IMR-90 (cell line): ENCODE measurements at regions not wholly inside any gene's neighbourhood (a gene's known extent, or its start where the extent isn't known, plus 50 kb on each side); places are given as distances from the start of the nearest gene placed in this dataset.

Source experiments
- ATAC-seq: fragments of 200-7000 bp; cut with Tn5 transposase; 2 replicates; pipeline ENCODE4 v1.9.1; 2020; ENCODE audit warnings: low read depth, mild to moderate bottlenecking, moderate library complexity
- BruUV-seq: library from RNA; stranded (reverse); fragments of 400-500 nt; replicated peaks from 2 replicates; lab custom pipeline; 2021; lab: Mats Ljungman, UMichigan
- CTCF ChIA-PET: fragments of 300-600 bp; formaldehyde crosslinking; extraction: SDS; loops from one replicate; lab custom pipeline; 2021; ENCODE audit warnings: antibody characterized with exemption; lab: Yijun Ruan, JAX
- POLR2A ChIA-PET: fragments of 300-600 bp; sonication (Branson Sonifier 250); formaldehyde crosslinking; loops from one replicate; lab custom pipeline; 2022; ENCODE audit warnings: antibody characterized with exemption; ENCODE audit not compliant: unreplicated experiment; lab: Charles Lee
- DNase-seq: peaks from one replicate; pipeline ENCODE4 v3.0.0; 2013
- H2AFZ ChIP-seq: replicated peaks from 2 replicates; pipeline ENCODE3; 2013; ENCODE audit warnings: low read length, mild to moderate bottlenecking; ENCODE audit not compliant: poor library complexity
- H2AK5ac ChIP-seq: 2 replicates; pipeline ENCODE4 v1.6.1; 2013; ENCODE audit warnings: low read depth, low read length, inconsistent platforms
- H2AK9ac ChIP-seq: replicated peaks from 2 replicates; pipeline ENCODE3; 2013; ENCODE audit warnings: mild to moderate bottlenecking, low read depth, low read length, moderate library complexity; ENCODE audit not compliant: poor library complexity
- H2BK120ac ChIP-seq: 2 replicates; pipeline ENCODE4 v1.6.1; 2013; ENCODE audit warnings: low read depth, low read length, inconsistent platforms
- H2BK15ac ChIP-seq: 3 replicates; pipeline ENCODE4 v1.6.1; 2013; ENCODE audit warnings: low read depth, low read length, inconsistent platforms
- H2BK20ac ChIP-seq: 2 replicates; pipeline ENCODE4 v1.6.1; 2013; ENCODE audit warnings: low read depth, mild to moderate bottlenecking, inconsistent platforms, low read length, moderate library complexity
- H2BK5ac ChIP-seq: 2 replicates; pipeline ENCODE4 v1.6.1; 2013; ENCODE audit warnings: mild to moderate bottlenecking, low read depth, low read length, inconsistent platforms; ENCODE audit not compliant: poor library complexity, severe bottlenecking
- H3K14ac ChIP-seq: replicated peaks from 2 replicates; pipeline ENCODE4 v1.6.1; 2013; ENCODE audit warnings: low read depth, low read length, inconsistent platforms
- H3K18ac ChIP-seq: 2 replicates; pipeline ENCODE4 v1.6.1; 2013; ENCODE audit warnings: low read depth, low read length, control low read depth
- H3K23ac ChIP-seq: 2 replicates; pipeline ENCODE4 v1.6.1; 2013; ENCODE audit warnings: low read depth, low read length, inconsistent platforms
- H3K27ac ChIP-seq: 2 replicates; pipeline ENCODE4 v1.5.1; 2013; ENCODE audit warnings: mild to moderate bottlenecking, control low read depth, low read length; ENCODE audit not compliant: insufficient read depth
- H3K27me3 ChIP-seq: 2 replicates; pipeline ENCODE4 v1.6.1; 2013; ENCODE audit warnings: low read length; ENCODE audit not compliant: control insufficient read depth, insufficient read depth
- H3K36me3 ChIP-seq: 2 replicates; pipeline ENCODE4 v1.6.1; 2013; ENCODE audit warnings: low read length, mixed read lengths; ENCODE audit not compliant: control insufficient read depth, insufficient read depth
- H3K4ac ChIP-seq: 2 replicates; pipeline ENCODE4 v1.6.1; 2013; ENCODE audit warnings: low read depth, low read length, inconsistent platforms
- H3K4me1 ChIP-seq: 2 replicates; pipeline ENCODE4 v1.6.1; 2013; ENCODE audit warnings: low read length, mixed read lengths; ENCODE audit not compliant: control insufficient read depth, insufficient read depth
- H3K4me2 ChIP-seq: 2 replicates; pipeline ENCODE4 v1.6.1; 2013; ENCODE audit warnings: low read depth, mild to moderate bottlenecking, control low read depth, low read length, moderate library complexity
- H3K4me3 ChIP-seq: 2 replicates; pipeline ENCODE4 v1.5.1; 2013; ENCODE audit warnings: low read depth, mild to moderate bottlenecking, control low read depth, low read length, moderate library complexity; ENCODE audit not compliant: insufficient read depth
- H3K56ac ChIP-seq: 2 replicates; pipeline ENCODE4 v1.6.1; 2013; ENCODE audit warnings: low read length, inconsistent platforms; ENCODE audit not compliant: insufficient read depth; ENCODE audit errors: extremely low read depth
- H3K79me1 ChIP-seq, 2 experiments: 2 replicates each; pipeline ENCODE4 v1.6.1; 2013; ENCODE audit warnings: low read length in 2 of 2, inconsistent platforms in 1 of 2, low read depth in 1 of 2
- H3K9ac ChIP-seq: 2 replicates; pipeline ENCODE4 v1.6.1; 2013; ENCODE audit warnings: low read depth, low read length, control low read depth
- H3K9me1 ChIP-seq: 2 replicates; pipeline ENCODE4 v1.6.1; 2013; ENCODE audit warnings: low read length, inconsistent platforms; ENCODE audit not compliant: insufficient read depth
- H3K9me3 ChIP-seq: 2 replicates; pipeline ENCODE4 v1.6.1; 2013; ENCODE audit warnings: low read length; ENCODE audit not compliant: control insufficient read depth, insufficient read depth
- H4K20me1 ChIP-seq: 2 replicates; pipeline ENCODE4 v1.6.1; 2013; ENCODE audit warnings: low read length, inconsistent platforms; ENCODE audit not compliant: insufficient read depth
- H4K5ac ChIP-seq: 2 replicates; pipeline ENCODE4 v1.6.1; 2013; ENCODE audit warnings: mild to moderate bottlenecking, low read depth, low read length, control low read depth
- H4K8ac ChIP-seq, 2 experiments: 2 replicates each; pipeline ENCODE4 v1.6.1; 2013; ENCODE audit warnings: low read depth in 2 of 2, low read length in 2 of 2, control low read depth in 1 of 2, inconsistent platforms in 1 of 2
- H4K91ac ChIP-seq: 2 replicates; pipeline ENCODE4 v1.6.1; 2013; ENCODE audit warnings: low read depth, low read length, inconsistent platforms; ENCODE audit not compliant: insufficient read depth
- POLR2A ChIP-seq: IDR thresholded peaks from 2 replicates; pipeline ENCODE4 v1.6.1; 2012; ENCODE audit warnings: mild to moderate bottlenecking, low read depth, low read length
- RAD21 ChIP-seq: IDR thresholded peaks from 2 replicates; pipeline ENCODE4 v1.6.1; 2012; ENCODE audit warnings: low read length, improper control_type of control experiment
- RFX5 ChIP-seq: IDR thresholded peaks from 2 replicates; pipeline ENCODE4 v1.8.0; 2012; ENCODE audit warnings: low read depth, mild to moderate bottlenecking, low read length, moderate library complexity
- SMC3 ChIP-seq: fragments of 150-350 bp; IDR thresholded peaks from 2 replicates; pipeline ENCODE4 v1.6.1; 2016; ENCODE audit warnings: low read depth, mild to moderate bottlenecking, antibody characterized with exemption, low read length, moderate library complexity
- WGBS, 2 experiments: methylation state at CpG; one replicate each; pipeline versions ENCODE4 v1.1.5 to v1.1.7; 2013; ENCODE audit warnings: missing lambda C conversion rate in 2 of 2; ENCODE audit not compliant: insufficient read length in 1 of 2; ENCODE audit errors: extremely low coverage in 2 of 2; 5-methylcytosine and 5-hydroxymethylcytosine counted together
- dilution Hi-C: fragments of 300-500 bp; cut with HindIII; formaldehyde crosslinking; loops from one replicate; pipeline ENCODE4 v1.14.3; 2018; ENCODE audit warnings: low sequenced_read_pairs; ENCODE audit not compliant: unreplicated experiment
- in situ Hi-C: fragments of 300-500 bp; cut with MboI; formaldehyde crosslinking; loops from 3 replicates; pipeline ENCODE4 v1.14.3; 2019; ENCODE audit warnings: low sequenced_read_pairs, inconsistent platforms, mixed read lengths
- intact Hi-C: fragments of 100-400 bp; cut with micrococcal nuclease; formaldehyde crosslinking; loops from 2 replicates; pipeline ENCODE4 v1.10.0; 2022
- TF ChIP-seq, protein P1 (sequence below): fragments of 150-350 bp; IDR thresholded peaks from 2 replicates; pipeline ENCODE4 v1.6.1; 2016; ENCODE audit warnings: low read depth, mild to moderate bottlenecking, low read length, moderate library complexity, borderline replicate concordance

DNA sequence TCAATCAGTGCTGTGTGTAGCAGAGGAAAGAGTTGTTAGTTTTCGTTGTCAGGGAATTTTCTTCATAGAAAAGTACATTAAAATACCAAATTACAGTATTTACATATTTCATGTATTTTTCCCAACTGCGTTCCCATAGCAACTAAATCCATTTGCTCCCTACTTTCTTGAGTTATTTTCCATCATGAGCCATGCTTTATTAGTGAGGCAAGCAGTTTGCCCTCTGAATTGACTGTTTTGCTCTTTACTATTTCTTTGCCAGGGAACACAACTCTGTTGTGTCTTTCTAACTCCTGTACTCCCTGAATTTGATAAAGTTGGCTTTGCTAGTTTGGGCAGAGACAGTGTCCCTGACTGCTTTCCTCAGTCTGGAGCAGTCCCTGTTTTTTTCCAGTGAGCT, 276.2 kb upstream of the SLC30A5 start:
- H4K8ac ChIP-seq: no peak overlapping the region
- no peaks in the 10 kb centered on the region for H3K27me3 ChIP-seq
- H3K14ac ChIP-seq: no peak overlapping the region
- H3K9ac ChIP-seq: no peak overlapping the region
- H2BK120ac ChIP-seq: no peak overlapping the region
- WGBS, 2 experiments: no CpG with 5 or more reads among the region's 2 CpGs
- CTCF ChIA-PET: no interaction called here
- H3K4ac ChIP-seq: no peak overlapping the region
- ATAC-seq (no peak), DNase-seq (no peak)
- no peaks in the 10 kb centered on the region for H3K79me1 ChIP-seq
- H4K20me1 ChIP-seq: no peaks in the 10 kb centered on the region
- H2AFZ ChIP-seq: no peak overlapping the region
- H2BK5ac ChIP-seq: no peak overlapping the region
- no peak overlapping the region for H3K56ac ChIP-seq
- no peak overlapping the region for H2BK20ac ChIP-seq
- TF ChIP-seq RAD21: no peak
- no peak for TF ChIP-seq SMC3
- TF ChIP-seq POLR2A: no peak
- TF ChIP-seq, protein P1, sequence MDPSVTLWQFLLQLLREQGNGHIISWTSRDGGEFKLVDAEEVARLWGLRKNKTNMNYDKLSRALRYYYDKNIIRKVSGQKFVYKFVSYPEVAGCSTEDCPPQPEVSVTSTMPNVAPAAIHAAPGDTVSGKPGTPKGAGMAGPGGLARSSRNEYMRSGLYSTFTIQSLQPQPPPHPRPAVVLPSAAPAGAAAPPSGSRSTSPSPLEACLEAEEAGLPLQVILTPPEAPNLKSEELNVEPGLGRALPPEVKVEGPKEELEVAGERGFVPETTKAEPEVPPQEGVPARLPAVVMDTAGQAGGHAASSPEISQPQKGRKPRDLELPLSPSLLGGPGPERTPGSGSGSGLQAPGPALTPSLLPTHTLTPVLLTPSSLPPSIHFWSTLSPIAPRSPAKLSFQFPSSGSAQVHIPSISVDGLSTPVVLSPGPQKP: no peak
- TF ChIP-seq RFX5: no peak
- no peak overlapping the region for H4K91ac ChIP-seq
- H2AK5ac ChIP-seq: no peak overlapping the region
- H3K4me1 ChIP-seq: no peaks in the 10 kb centered on the region
- no peaks in the 10 kb centered on the region for H3K36me3 ChIP-seq
- H2AK9ac ChIP-seq: no peak overlapping the region
- no peak overlapping the region for H4K5ac ChIP-seq
- no peak overlapping the region for H2BK15ac ChIP-seq
- POLR2A ChIA-PET: no interaction called here
- no peaks in the 10 kb centered on the region for H3K9me1 ChIP-seq
- no peak overlapping the region for H3K4me2 ChIP-seq
- BruUV-seq: no TSS peak
- no peak overlapping the region for H3K18ac ChIP-seq
- intact Hi-C loops: no loop called here
- dilution Hi-C loops: no loop called here
- no peak overlapping the region for H3K23ac ChIP-seq
- in situ Hi-C loops: no loop called here
- H3K27ac ChIP-seq: no peak overlapping the region
- no peaks in the 10 kb centered on the region for H3K9me3 ChIP-seq
- no peak overlapping the region for H3K4me3 ChIP-seq
